A549 (cell line): ENCODE measurements at regions not wholly inside any gene's neighbourhood (a gene's known extent, or its start where the extent isn't known, plus 50 kb on each side); places are given as distances from the start of the nearest gene placed in this dataset.

ENCODE experiments used
- ATAC-seq, 2 experiments: fragments of 200-7000 bp in 1 of 2; fragments of >200 bp in 1 of 2; cut with Nextera tagmentation in 1 of 2; cut with Tn5 transposase in 1 of 2; 3 replicates each; pipeline versions ENCODE4 v1.8.0 to v1.9.1; 2018 to 2020; ENCODE audit warnings: mild to moderate bottlenecking in 1 of 2, moderate library complexity in 1 of 2
- CTCF ChIA-PET: fragments of 300-600 bp; sonication (Branson Sonifier 250); formaldehyde crosslinking; extraction: SDS; loops from one replicate; lab custom pipeline; 2021; ENCODE audit warnings: antibody characterized with exemption, inconsistent platforms; lab: Yijun Ruan, JAX
- POLR2A ChIA-PET: fragments of 350-600 bp; formaldehyde crosslinking; extraction: SDS; loops from one replicate; lab custom pipeline; 2021; ENCODE audit warnings: antibody characterized with exemption, inconsistent platforms; lab: Yijun Ruan, JAX
- DNase-seq, 2 experiments: peaks; one replicate each; pipeline versions ENCODE4 v3.0.0 to v3.0.0-alpha.2; 2011 to 2016; ENCODE audit warnings: low read depth in 1 of 2, low spot score in 1 of 2
- FAIRE-seq: peaks from 2 replicates; lab custom pipeline; 2011; peaks lifted over from hg19 to GRCh38; lab: Jason Lieb, UNC
- H3K27ac ChIP-seq, 2 experiments: fragments of >200 bp; sonication (Bioruptor Twin); formaldehyde crosslinking; 3 replicates each; pipeline ENCODE4 v1.5.1; 2016 to 2017
- H3K4me1 ChIP-seq: fragments of >200 bp; sonication (Bioruptor Twin); formaldehyde crosslinking; 3 replicates; pipeline ENCODE4 v1.6.1; 2016
- H3K4me2 ChIP-seq: fragments of >200 bp; sonication (Bioruptor Twin); formaldehyde crosslinking; 3 replicates; pipeline ENCODE4 v1.6.1; 2016
- H3K4me3 ChIP-seq: fragments of >200 bp; sonication (Bioruptor Twin); formaldehyde crosslinking; 3 replicates; pipeline ENCODE4 v1.5.1; 2016
- H3K9me3 ChIP-seq: fragments of >200 bp; sonication (Bioruptor Twin); formaldehyde crosslinking; 3 replicates; pipeline ENCODE4 v1.6.1; 2016
- ATOH8 ChIP-seq: fragments of 250-450 bp; sonication (Bioruptor Pico); IDR thresholded peaks from 2 replicates; pipeline ENCODE4 v1.5.0; 2020; ENCODE audit warnings: low read depth, mild to moderate bottlenecking, moderate library complexity
- BCL3 ChIP-seq: fragments of >200 bp; sonication (Bioruptor Twin); formaldehyde crosslinking; IDR thresholded peaks from 3 replicates; pipeline ENCODE4 v1.6.1; 2016
- EHMT2 ChIP-seq: fragments of 200-600 bp; sonication (generic); IDR thresholded peaks from 2 replicates; pipeline ENCODE4 v1.6.1; 2016; ENCODE audit warnings: antibody characterized with exemption, low read depth, mild to moderate bottlenecking, moderate library complexity
- ELK1 ChIP-seq: fragments of 150-350 bp; IDR thresholded peaks from 2 replicates; pipeline ENCODE4 v1.6.1; 2014; ENCODE audit warnings: low read depth, mild to moderate bottlenecking, low read length
- HOXA7 ChIP-seq: fragments of 250-450 bp; sonication (Bioruptor Pico); IDR thresholded peaks from 2 replicates; pipeline ENCODE4 v1.5.0; 2020; ENCODE audit warnings: mild to moderate bottlenecking, moderate library complexity
- KDM5A ChIP-seq: fragments of 200-600 bp; sonication (generic); IDR thresholded peaks from 2 replicates; pipeline ENCODE4 v1.6.1; 2016; ENCODE audit warnings: antibody characterized with exemption, mild to moderate bottlenecking
- MAFK ChIP-seq: fragments of 450-650 bp; IDR thresholded peaks from 2 replicates; pipeline ENCODE4 v1.6.1; 2014; ENCODE audit not compliant: partially characterized antibody
- MYC ChIP-seq: IDR thresholded peaks from 2 replicates; pipeline ENCODE4 v1.6.1; 2012; ENCODE audit warnings: mild to moderate bottlenecking, inconsistent platforms, low read length, improper control_type of control experiment, borderline replicate concordance
- PHF8 ChIP-seq: fragments of 200-600 bp; sonication (generic); IDR thresholded peaks from 2 replicates; pipeline ENCODE4 v1.6.1; 2016; ENCODE audit warnings: low read depth, mild to moderate bottlenecking, antibody characterized with exemption, moderate library complexity, borderline replicate concordance
- RAD21 ChIP-seq, 2 experiments: fragments of >200 bp in 1 of 2; sonication (Bioruptor Twin) in 1 of 2; formaldehyde crosslinking in 1 of 2; IDR thresholded peaks in 1 of 2; conservative IDR thresholded peaks in 1 of 2; 2 replicates in 1 of 2; 3 replicates in 1 of 2; pipeline ENCODE4 v1.6.1; 2012 to 2018; ENCODE audit warnings: inconsistent platforms in 1 of 2
- RNF2 ChIP-seq: fragments of 200-600 bp; sonication (generic); IDR thresholded peaks from 2 replicates; pipeline ENCODE4 v1.6.1; 2016; ENCODE audit warnings: low read depth, mild to moderate bottlenecking, antibody characterized with exemption, moderate library complexity, borderline replicate concordance
- TP53 ChIP-seq: fragments of 250-450 bp; sonication (Bioruptor Pico); IDR thresholded peaks from 2 replicates; pipeline ENCODE4 v1.5.0; 2021; ENCODE audit warnings: mild to moderate bottlenecking, moderate library complexity
- ZC3H11A ChIP-seq: fragments of 450-650 bp; IDR thresholded peaks from 2 replicates; pipeline ENCODE4 v1.6.1; 2014; ENCODE audit warnings: antibody characterized with exemption, mild to moderate bottlenecking
- ZNF302 ChIP-seq: fragments of 250-450 bp; sonication (Bioruptor Pico); IDR thresholded peaks from 2 replicates; pipeline ENCODE4 v1.9.0; 2021; ENCODE audit warnings: inconsistent platforms, mild to moderate bottlenecking, moderate library complexity
- ZSCAN20 ChIP-seq: fragments of 250-450 bp; sonication (Bioruptor Pico); IDR thresholded peaks from 2 replicates; pipeline ENCODE4 v1.8.0; 2022; ENCODE audit warnings: mild to moderate bottlenecking, moderate library complexity
- WGBS: methylation state at CpG from one replicate; pipeline ENCODE4 v1.1.6; 2017; ENCODE audit errors: missing lambda C conversion rate; 5-methylcytosine and 5-hydroxymethylcytosine counted together
- TF ChIP-seq, protein P1 (sequence below): fragments of 450-650 bp; IDR thresholded peaks from 2 replicates; pipeline ENCODE4 v1.6.1; 2014; ENCODE audit warnings: antibody characterized with exemption

DNA sequence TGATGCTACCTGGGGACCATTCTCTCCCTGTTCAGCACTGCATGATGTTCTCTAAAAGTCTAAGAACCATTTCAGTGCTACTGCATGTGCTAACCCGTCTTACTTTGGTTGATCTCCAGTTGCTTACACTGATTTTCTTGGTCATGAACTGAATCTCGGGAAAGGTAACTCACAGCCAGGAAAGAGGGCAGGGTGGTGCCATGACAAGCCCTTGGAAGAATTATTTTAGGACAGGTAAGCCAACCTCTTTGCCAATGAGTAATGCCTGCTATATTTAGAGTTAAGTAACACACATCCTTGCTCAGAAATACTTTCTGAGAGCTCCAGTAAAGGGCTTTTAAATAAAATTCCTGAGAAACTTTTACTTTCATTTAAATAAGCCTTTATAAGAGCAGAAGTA lies 126.7 kb downstream of the ARL4A start:
- CTCF ChIA-PET = interaction anchor here (0.6 kb wide), 1 partner anchor 24 kb away, joined by 5 read pairs; no protein-coding TSS in a partner anchor
- H3K4me1 ChIP-seq = no peaks in the 10 kb centered on the region
- no peak overlapping the region for H3K4me2 ChIP-seq
- FAIRE-seq (no peak), ATAC-seq (no peak), DNase-seq (no peak)
- POLR2A ChIA-PET = no interaction called here
- TF ChIP-seq RAD21 (conservative IDR thresholded peaks at IDR 0.05 in 1 of 2, IDR thresholded peaks at IDR 0.05 in 1 of 2) = no peak
- 63% methylated on average over 2 of the region's 2 CpGs for WGBS
- H3K4me3 ChIP-seq = no peak overlapping the region
- no peaks in the 10 kb centered on the region for H3K9me3 ChIP-seq
- H3K27ac ChIP-seq = no peak overlapping the region

- ChIA-PET CTCF (interaction anchor here (0.6 to 0.7 kb wide), 2 partner anchors 24 to 767 kb away, joined by 4 to 5 read pairs; no protein-coding TSS in a partner anchor), POLR2A (no interaction called here)
- FAIRE-seq (no peak), ATAC-seq (no peak)
- Histone ChIP-seq H3K4me2 (no peak overlapping the region), H3K4me1 (no peaks in the 10 kb centered on the region), H3K4me3 (no peak overlapping the region), H3K27ac (peak overlapping the region in 1 of 2 experiments; percentile 44; a peak in 2 of 6 replicates), H3K9me3 (no peaks in the 10 kb centered on the region)
- TF ChIP-seq RAD21 (conservative IDR thresholded peaks at IDR 0.05 in 1 of 2, IDR thresholded peaks at IDR 0.05 in 1 of 2) = no peak
- peak; percentile 64 for TF ChIP-seq MAFK
- TF ChIP-seq HOXA7 (CRISPR knock-in tag) = no peak
- no peak for TF ChIP-seq BCL3
- TF ChIP-seq, all 56 proteins: peak for 1
- DNase-seq = no peak
These were observed 127.4 kb downstream of the ARL4A start for GRCh38 chr7:12814828-12815227.

DNA sequence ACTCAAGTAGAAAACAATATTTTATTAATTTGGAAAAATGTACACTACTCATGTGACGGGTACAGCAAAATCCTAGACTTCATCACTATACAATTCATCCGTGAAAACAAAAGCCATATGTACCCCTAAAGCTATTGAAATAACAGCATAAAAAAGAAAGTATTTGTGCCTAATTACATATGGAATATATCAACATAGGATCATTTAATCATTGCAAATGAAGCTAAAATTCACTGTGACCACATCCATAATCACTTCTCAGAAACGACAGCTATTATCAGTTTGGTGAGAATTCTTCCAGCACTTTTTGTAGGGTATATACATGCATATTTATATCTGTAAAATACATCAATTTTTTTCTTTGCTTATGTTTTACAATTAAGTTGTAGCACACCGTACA lies 128.0 kb downstream of the ARL4A start:
- Histone ChIP-seq H3K27ac (no peak overlapping the region), H3K9me3 (no peaks in the 10 kb centered on the region), H3K4me3 (no peak overlapping the region), H3K4me2 (no peak overlapping the region), H3K4me1 (no peaks in the 10 kb centered on the region)
- ChIA-PET POLR2A (no interaction called here), CTCF (no interaction called here)
- peak; percentile 7 for FAIRE-seq
- WGBS = 90% methylated on average over 4 of the region's 4 CpGs
- DNase-seq = no peak
- TF ChIP-seq KDM5A (no peak), TP53 (CRISPR knock-in tag) (no peak), ZC3H11A (no peak), PHF8 (no peak), MYC (no peak), EHMT2 (no peak), ZSCAN20 (CRISPR knock-in tag) (no peak), BCL3 (no peak), ATOH8 (CRISPR knock-in tag) (no peak), ZNF302 (CRISPR knock-in tag) (no peak), ELK1 (no peak), RNF2 (no peak)
- TF ChIP-seq, protein P1, sequence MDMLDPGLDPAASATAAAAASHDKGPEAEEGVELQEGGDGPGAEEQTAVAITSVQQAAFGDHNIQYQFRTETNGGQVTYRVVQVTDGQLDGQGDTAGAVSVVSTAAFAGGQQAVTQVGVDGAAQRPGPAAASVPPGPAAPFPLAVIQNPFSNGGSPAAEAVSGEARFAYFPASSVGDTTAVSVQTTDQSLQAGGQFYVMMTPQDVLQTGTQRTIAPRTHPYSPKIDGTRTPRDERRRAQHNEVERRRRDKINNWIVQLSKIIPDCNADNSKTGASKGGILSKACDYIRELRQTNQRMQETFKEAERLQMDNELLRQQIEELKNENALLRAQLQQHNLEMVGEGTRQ = no peak
- no peak for ATAC-seq
